ENCODE measurements at regions not wholly inside any gene's neighbourhood (a gene's known extent, or its start where the extent isn't known, plus 50 kb on each side); places are given as distances from the start of the nearest gene placed in this dataset.

- H3K79me2 ChIP-seq (ENCODE audit: low read length), result no peaks in the 10 kb centered on the region
- peaks cover 50% of the 10 kb centered on the region for H3K27me3 ChIP-seq (ENCODE audit: low read length)
- no peaks in the 10 kb centered on the region for H3K36me3 ChIP-seq (ENCODE audit: low read depth, low read length)
- no peaks in the 10 kb centered on the region for H3K9me3 ChIP-seq (ENCODE audit: low read length)
- no peak for ATAC-seq
- ChIA-PET CTCF (no interaction called here), POLR2A (ENCODE audit: unreplicated experiment) (no interaction called here)
- H3K27ac ChIP-seq (ENCODE audit: low read length), result no peak overlapping the region
- no peak overlapping the region for H2AFZ ChIP-seq (ENCODE audit: low read length)
- intact Hi-C loops (cut with micrococcal nuclease), result no loop called here
- BruUV-seq (replicated peaks), result no TSS peak
- no peak overlapping the region for H3K4me2 ChIP-seq (ENCODE audit: low read length)
- no peak for DNase-seq
- no peak overlapping the region for H3K9ac ChIP-seq (ENCODE audit: low read length)
- H3F3A ChIP-seq (ENCODE audit: low read length, unreplicated experiment), result no peaks in the 10 kb centered on the region
- H3K4me1 ChIP-seq (ENCODE audit: insufficient read depth, low read length), result no peaks in the 10 kb centered on the region
- no peaks in the 10 kb centered on the region for H4K20me1 ChIP-seq (ENCODE audit: low read length)
- TF ChIP-seq, protein P1, sequence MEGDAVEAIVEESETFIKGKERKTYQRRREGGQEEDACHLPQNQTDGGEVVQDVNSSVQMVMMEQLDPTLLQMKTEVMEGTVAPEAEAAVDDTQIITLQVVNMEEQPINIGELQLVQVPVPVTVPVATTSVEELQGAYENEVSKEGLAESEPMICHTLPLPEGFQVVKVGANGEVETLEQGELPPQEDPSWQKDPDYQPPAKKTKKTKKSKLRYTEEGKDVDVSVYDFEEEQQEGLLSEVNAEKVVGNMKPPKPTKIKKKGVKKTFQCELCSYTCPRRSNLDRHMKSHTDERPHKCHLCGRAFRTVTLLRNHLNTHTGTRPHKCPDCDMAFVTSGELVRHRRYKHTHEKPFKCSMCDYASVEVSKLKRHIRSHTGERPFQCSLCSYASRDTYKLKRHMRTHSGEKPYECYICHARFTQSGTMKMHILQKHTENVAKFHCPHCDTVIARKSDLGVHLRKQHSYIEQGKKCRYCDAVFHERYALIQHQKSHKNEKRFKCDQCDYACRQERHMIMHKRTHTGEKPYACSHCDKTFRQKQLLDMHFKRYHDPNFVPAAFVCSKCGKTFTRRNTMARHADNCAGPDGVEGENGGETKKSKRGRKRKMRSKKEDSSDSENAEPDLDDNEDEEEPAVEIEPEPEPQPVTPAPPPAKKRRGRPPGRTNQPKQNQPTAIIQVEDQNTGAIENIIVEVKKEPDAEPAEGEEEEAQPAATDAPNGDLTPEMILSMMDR (conservative IDR thresholded peaks at IDR 0.05; ENCODE audit: low read depth, low read length), result no peak
- TF ChIP-seq EZH2 (IDR thresholded peaks at IDR 0.05; ENCODE audit: low read length, unreplicated experiment) (no peak), EZH2phosphoT487 (IDR thresholded peaks at IDR 0.05; ENCODE audit: borderline replicate concordance, low read length) (no peak)
- no peaks in the 10 kb centered on the region for H3K9me2 ChIP-seq (replicated peaks; ENCODE audit: low read length)
- no peak overlapping the region for H3K4me3 ChIP-seq (ENCODE audit: low read length)
These were observed 393.2 kb downstream of the COL11A1 start for GRCh38 chr1:102715150-102715549.

DNA sequence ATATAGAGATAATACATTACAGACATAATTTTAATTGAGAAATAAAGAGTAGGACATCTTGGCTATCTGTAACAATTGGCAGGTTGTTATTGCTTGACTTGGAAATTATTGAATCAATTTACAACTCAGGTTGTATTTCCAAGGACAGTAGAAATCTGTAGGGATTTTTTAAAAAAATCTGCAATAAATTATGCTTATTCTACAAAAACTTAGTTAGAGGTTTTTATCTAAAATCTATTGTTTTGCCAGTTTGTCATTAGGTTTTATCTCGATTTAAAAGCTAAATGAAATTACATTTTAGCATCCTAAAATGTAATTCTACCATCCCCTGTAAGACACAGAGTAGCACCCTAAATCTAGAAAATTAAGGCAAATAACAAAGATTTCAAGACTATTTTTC, 408.8 kb downstream of the COL11A1 start:
- Histone ChIP-seq H3K4me3 (ENCODE audit: low read length) (no peak overlapping the region), H3K79me2 (ENCODE audit: low read length) (no peaks in the 10 kb centered on the region), H3K36me3 (ENCODE audit: low read depth, low read length) (no peaks in the 10 kb centered on the region), H3K27ac (ENCODE audit: low read length) (no peak overlapping the region), H4K20me1 (ENCODE audit: low read length) (no peaks in the 10 kb centered on the region), H3K27me3 (ENCODE audit: low read length) (0 out of 2 replicates have a peak, but pooled peaks cover 2% of the 10 kb centered on the region), H3K4me2 (ENCODE audit: low read length) (no peak overlapping the region), H3K9me3 (ENCODE audit: low read length) (no peaks in the 10 kb centered on the region), H3K4me1 (ENCODE audit: insufficient read depth, low read length) (no peaks in the 10 kb centered on the region), H3K9ac (ENCODE audit: low read length) (no peak overlapping the region), H2AFZ (ENCODE audit: low read length) (no peak overlapping the region), H3F3A (ENCODE audit: low read length, unreplicated experiment) (no peaks in the 10 kb centered on the region), H3K9me2 (replicated peaks; ENCODE audit: low read length) (no peaks in the 10 kb centered on the region)
- no peak for ATAC-seq
- TF ChIP-seq, protein P1 (conservative IDR thresholded peaks at IDR 0.05; ENCODE audit: low read depth, low read length), result no peak
- TF ChIP-seq EZH2 (IDR thresholded peaks at IDR 0.05; ENCODE audit: low read length, unreplicated experiment) (no peak), EZH2phosphoT487 (IDR thresholded peaks at IDR 0.05; ENCODE audit: borderline replicate concordance, low read length) (no peak)
- ChIA-PET CTCF (no interaction called here), POLR2A (ENCODE audit: unreplicated experiment) (no interaction called here)
- no TSS peak for BruUV-seq (replicated peaks)
- no peak for DNase-seq
- intact Hi-C loops (cut with micrococcal nuclease), result no loop called here

- H3K9me2 ChIP-seq (replicated peaks; ENCODE audit: low read length), result no peaks in the 10 kb centered on the region
- no peak overlapping the region for H3K27ac ChIP-seq (ENCODE audit: low read length)
- no peaks in the 10 kb centered on the region for H3F3A ChIP-seq (ENCODE audit: low read length, unreplicated experiment)
- CTCF ChIA-PET, result no interaction called here
- no peaks in the 10 kb centered on the region for H3K4me1 ChIP-seq (ENCODE audit: insufficient read depth, low read length)
- 0 out of 2 replicates have a peak, but pooled peaks cover 3% of the 10 kb centered on the region for H3K27me3 ChIP-seq (ENCODE audit: low read length)
- POLR2A ChIA-PET (ENCODE audit: unreplicated experiment), result no interaction called here
- H3K79me2 ChIP-seq (ENCODE audit: low read length), result no peaks in the 10 kb centered on the region
- intact Hi-C loops (cut with micrococcal nuclease), result no loop called here
- H3K9ac ChIP-seq (ENCODE audit: low read length), result no peak overlapping the region
- H3K4me3 ChIP-seq (ENCODE audit: low read length), result no peak overlapping the region
- no peak for TF ChIP-seq EZH2 (IDR thresholded peaks at IDR 0.05; ENCODE audit: low read length, unreplicated experiment)
- TF ChIP-seq, protein P1 (conservative IDR thresholded peaks at IDR 0.05; ENCODE audit: low read depth, low read length), result no peak
- no peak for TF ChIP-seq EZH2phosphoT487 (IDR thresholded peaks at IDR 0.05; ENCODE audit: borderline replicate concordance, low read length)
- no peak overlapping the region for H3K4me2 ChIP-seq (ENCODE audit: low read length)
- H4K20me1 ChIP-seq (ENCODE audit: low read length), result no peaks in the 10 kb centered on the region
- H3K9me3 ChIP-seq (ENCODE audit: low read length), result no peaks in the 10 kb centered on the region
- H2AFZ ChIP-seq (ENCODE audit: low read length), result no peak overlapping the region
- BruUV-seq (replicated peaks), result no TSS peak
- ATAC-seq, result no peak
- no peak for DNase-seq
- H3K36me3 ChIP-seq (ENCODE audit: low read depth, low read length), result no peaks in the 10 kb centered on the region
These were observed 415.0 kb downstream of the COL11A1 start for GRCh38 chr1:102693345-102693744.

Measured in PC-3 (cell line).